Gastrocnemius medialis (tissue), 4 donors: ENCODE measurements at regions not wholly inside any gene's neighbourhood (a gene's known extent, or its start where the extent isn't known, plus 50 kb on each side); places are given as distances from the start of the nearest gene placed in this dataset.

Experiments used
- ATAC-seq, 2 donors: fragments of 150-250 bp; one replicate each; pipeline ENCODE4 v1.9.1; 2016
- DNase-seq, 2 donors: peaks; one replicate each; pipeline ENCODE4 v3.0.0-alpha.2; 2019
- H3K27ac ChIP-seq, 4 donors: fragments of 200-600 bp; sonication (generic); 1 replicate in 1 of 4; 2 replicates in 3 of 4; pipeline ENCODE4 v1.5.1; 2016 to 2018; ENCODE audit warnings: mild to moderate bottlenecking in 2 of 4, moderate library complexity in 1 of 4
- H3K27me3 ChIP-seq, 3 donors: fragments of 200-600 bp; sonication (generic) in 2 of 3; 1 replicate in 1 of 3; 2 replicates in 2 of 3; pipeline versions ENCODE4 v1.5.1 to v1.6.0; 2016 to 2019; ENCODE audit warnings: mild to moderate bottlenecking in 1 of 3, moderate library complexity in 1 of 3
- H3K36me3 ChIP-seq, 2 donors: fragments of 200-600 bp; sonication (generic) in 1 of 2; one replicate each; pipeline ENCODE4 v1.5.1; 2017 to 2018
- H3K4me1 ChIP-seq, 2 donors: fragments of 200-600 bp; sonication (generic) in 1 of 2; one replicate each; pipeline ENCODE4 v1.5.1; 2016 to 2017; ENCODE audit warnings: mild to moderate bottlenecking in 2 of 2
- H3K4me3 ChIP-seq, 4 donors: fragments of 200-600 bp; sonication (generic) in 3 of 4; 1 replicate in 1 of 4; 2 replicates in 3 of 4; pipeline ENCODE4 v1.5.1; 2016 to 2019; ENCODE audit warnings: mild to moderate bottlenecking in 2 of 4
- H3K9me3 ChIP-seq, 3 donors: fragments of 200-600 bp; sonication (generic) in 2 of 3; 1 replicate in 1 of 3; 2 replicates in 2 of 3; pipeline ENCODE4 v1.5.1; 2016 to 2019
- POLR2A ChIP-seq, 2 donors: fragments of 450-650 bp; IDR thresholded peaks; one replicate each; pipeline ENCODE4 v1.6.1; 2017; ENCODE audit warnings: antibody characterized with exemption in 2 of 2, mild to moderate bottlenecking in 2 of 2, moderate library complexity in 2 of 2
- in situ Hi-C, 4 donors: fragments of 200-750 bp; cut with MboI; loops; one replicate each; pipeline versions ENCODE4 v1.15.0 to v1.8.0; 2017; ENCODE audit warnings: low sequenced_read_pairs in 4 of 4
- intact Hi-C: fragments of 100-400 bp; cut with DNase I; formaldehyde crosslinking; loops from one replicate; pipeline ENCODE4 v1.15.1; 2023; ENCODE audit warnings: low total_unique reads
- TF ChIP-seq, protein P1 (sequence below), 5 experiments: fragments of 450-650 bp in 3 of 5; fragments of 200-600 bp in 2 of 5; sonication (generic) in 2 of 5; IDR thresholded peaks in 4 of 5; conservative IDR thresholded peaks in 1 of 5; 1 replicate in 4 of 5; 2 replicates in 1 of 5; pipeline ENCODE4 v1.5.1; 2016 to 2019; ENCODE audit warnings: antibody characterized with exemption in 5 of 5, mild to moderate bottlenecking in 3 of 5, moderate library complexity in 3 of 5

DNA sequence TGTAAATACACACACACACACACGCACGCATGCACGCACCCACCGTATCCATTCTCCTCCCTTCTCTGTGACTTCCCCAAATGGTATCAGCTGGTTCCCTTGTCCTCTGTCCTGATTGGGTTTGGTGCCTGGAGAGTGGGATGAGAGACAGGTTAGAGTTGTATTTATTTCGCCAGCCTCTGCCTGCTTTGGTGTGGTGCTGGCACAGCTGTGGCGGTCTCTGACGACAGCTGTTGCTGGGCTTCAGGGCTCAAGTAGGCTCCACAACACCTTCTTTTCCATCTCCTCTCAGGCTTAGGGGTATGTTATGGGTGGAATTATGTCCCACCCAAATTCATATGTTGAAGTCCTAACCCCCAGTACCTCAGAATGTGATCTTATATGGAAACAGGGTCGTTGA is 94.9 kb upstream of the ITGA6 start:
- in situ Hi-C loops (no loop called here), intact Hi-C loops (no loop called here)
- Histone ChIP-seq H3K9me3 (no peaks in the 10 kb centered on the region), H3K27me3 (no peaks in the 10 kb centered on the region), H3K36me3 (no peaks in the 10 kb centered on the region), H3K4me1 (peaks cover 3 to 5% of the 10 kb centered on the region in 2 donors), H3K27ac (no peak overlapping the region), H3K4me3 (no peak overlapping the region)
- no peak for DNase-seq
- ATAC-seq, result no peak
- TF ChIP-seq POLR2A (IDR thresholded peaks at IDR 0.05), result no peak
- TF ChIP-seq, protein P1, sequence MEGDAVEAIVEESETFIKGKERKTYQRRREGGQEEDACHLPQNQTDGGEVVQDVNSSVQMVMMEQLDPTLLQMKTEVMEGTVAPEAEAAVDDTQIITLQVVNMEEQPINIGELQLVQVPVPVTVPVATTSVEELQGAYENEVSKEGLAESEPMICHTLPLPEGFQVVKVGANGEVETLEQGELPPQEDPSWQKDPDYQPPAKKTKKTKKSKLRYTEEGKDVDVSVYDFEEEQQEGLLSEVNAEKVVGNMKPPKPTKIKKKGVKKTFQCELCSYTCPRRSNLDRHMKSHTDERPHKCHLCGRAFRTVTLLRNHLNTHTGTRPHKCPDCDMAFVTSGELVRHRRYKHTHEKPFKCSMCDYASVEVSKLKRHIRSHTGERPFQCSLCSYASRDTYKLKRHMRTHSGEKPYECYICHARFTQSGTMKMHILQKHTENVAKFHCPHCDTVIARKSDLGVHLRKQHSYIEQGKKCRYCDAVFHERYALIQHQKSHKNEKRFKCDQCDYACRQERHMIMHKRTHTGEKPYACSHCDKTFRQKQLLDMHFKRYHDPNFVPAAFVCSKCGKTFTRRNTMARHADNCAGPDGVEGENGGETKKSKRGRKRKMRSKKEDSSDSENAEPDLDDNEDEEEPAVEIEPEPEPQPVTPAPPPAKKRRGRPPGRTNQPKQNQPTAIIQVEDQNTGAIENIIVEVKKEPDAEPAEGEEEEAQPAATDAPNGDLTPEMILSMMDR (IDR thresholded peaks at IDR 0.05 in 4 of 5, conservative IDR thresholded peaks at IDR 0.05 in 1 of 5), result no peak

DNA sequence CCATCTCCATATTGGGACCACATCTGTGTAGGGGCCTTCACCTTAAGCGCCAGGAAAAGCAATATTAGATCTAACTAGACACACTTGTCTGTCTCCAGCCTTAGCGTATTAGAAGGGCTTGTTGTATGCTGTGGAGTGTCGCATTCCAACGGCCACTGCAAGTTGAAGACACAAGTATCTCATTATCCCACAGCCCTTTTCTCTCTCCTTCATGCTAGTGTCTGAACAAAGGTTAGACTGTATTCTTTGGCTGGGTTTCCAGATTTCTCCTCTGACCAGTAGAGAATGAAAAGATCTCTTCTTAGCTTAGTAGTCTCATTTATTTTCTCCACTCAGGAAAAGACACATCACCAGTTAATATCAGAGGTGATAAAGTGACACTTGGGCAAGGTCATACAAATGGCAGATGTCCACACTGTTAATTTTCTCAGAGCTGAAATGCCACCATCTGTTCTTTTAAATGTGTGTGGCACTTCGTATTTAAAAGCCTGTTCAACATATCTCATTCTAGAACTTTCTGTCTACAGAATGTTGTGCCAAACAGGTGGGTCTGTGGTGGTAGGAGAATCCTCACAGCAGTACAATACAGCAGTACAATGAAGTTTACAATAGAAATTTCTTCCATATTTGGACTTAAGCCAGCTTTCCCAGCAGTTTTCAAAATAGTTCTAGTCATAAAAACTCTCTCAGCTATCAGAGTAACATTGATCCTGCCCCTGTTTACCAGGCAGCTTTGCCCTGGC is 94.0 kb upstream of the ITGA6 start:
- H3K9me3 ChIP-seq, result no peaks in the 10 kb centered on the region
- H3K36me3 ChIP-seq, result no peaks in the 10 kb centered on the region
- DNase-seq (no peak), ATAC-seq (no peak)
- in situ Hi-C loops (no loop called here), intact Hi-C loops (no loop called here)
- no peak overlapping the region for H3K27ac ChIP-seq
- H3K4me3 ChIP-seq, result no peak overlapping the region
- peaks cover 3 to 5% of the 10 kb centered on the region in 2 donors for H3K4me1 ChIP-seq
- no peak for TF ChIP-seq POLR2A (IDR thresholded peaks at IDR 0.05)
- TF ChIP-seq, protein P1 (IDR thresholded peaks at IDR 0.05 in 4 of 5, conservative IDR thresholded peaks at IDR 0.05 in 1 of 5), result no peak
- H3K27me3 ChIP-seq, result no peaks in the 10 kb centered on the region

DNA sequence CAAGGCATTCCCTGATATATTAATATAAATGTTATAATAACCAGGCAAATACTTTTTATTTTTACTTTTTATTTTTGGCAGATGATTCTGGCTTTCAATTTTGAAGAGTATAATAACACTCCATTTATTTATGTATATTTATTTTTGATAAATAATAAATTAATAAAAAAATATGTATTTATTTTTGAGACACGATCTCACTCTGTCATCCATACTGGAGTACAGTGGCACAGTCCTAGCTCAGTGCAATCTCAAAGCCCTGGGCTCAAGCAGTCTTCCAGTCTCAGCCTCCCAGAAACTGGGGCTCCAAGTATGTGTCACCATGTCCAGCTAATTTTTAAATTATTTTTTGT is 93.4 kb upstream of the ITGA6 start:
- Histone ChIP-seq H3K27ac (no peak overlapping the region), H3K27me3 (no peaks in the 10 kb centered on the region), H3K36me3 (no peaks in the 10 kb centered on the region), H3K9me3 (no peaks in the 10 kb centered on the region), H3K4me1 (peaks cover 3 to 5% of the 10 kb centered on the region in 2 donors), H3K4me3 (no peak overlapping the region)
- TF ChIP-seq, protein P1 (IDR thresholded peaks at IDR 0.05 in 4 of 5, conservative IDR thresholded peaks at IDR 0.05 in 1 of 5), result no peak
- TF ChIP-seq POLR2A (IDR thresholded peaks at IDR 0.05), result no peak
- intact Hi-C loops, result no loop called here
- in situ Hi-C loops, result no loop called here
- ATAC-seq, result no peak
- no peak for DNase-seq

DNA sequence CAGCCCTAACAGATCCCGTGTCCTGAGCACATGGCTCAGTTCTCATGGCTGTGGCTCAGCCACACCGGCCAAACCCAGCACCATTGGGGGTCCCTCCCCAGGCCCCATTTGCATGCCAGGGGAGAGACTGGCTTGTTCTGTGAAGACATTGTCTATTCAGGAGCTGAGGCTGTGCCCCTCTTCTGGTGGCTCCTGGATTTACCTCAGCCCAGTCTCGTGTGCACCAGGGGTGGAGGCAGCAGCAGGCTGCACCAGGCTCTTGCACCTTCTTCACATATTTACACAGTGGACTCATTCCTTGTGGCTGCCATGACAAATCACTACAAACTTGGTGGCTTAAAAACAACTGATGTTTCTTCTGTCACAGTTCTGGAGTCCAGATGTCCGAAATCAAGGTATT is 92.4 kb upstream of the ITGA6 start:
- no peaks in the 10 kb centered on the region for H3K9me3 ChIP-seq
- no peaks in the 10 kb centered on the region for H3K27me3 ChIP-seq
- TF ChIP-seq, protein P1 (IDR thresholded peaks at IDR 0.05 in 4 of 5, conservative IDR thresholded peaks at IDR 0.05 in 1 of 5), result no peak
- no peak for TF ChIP-seq POLR2A (IDR thresholded peaks at IDR 0.05)
- intact Hi-C loops (no loop called here), in situ Hi-C loops (no loop called here)
- H3K27ac ChIP-seq, result no peak overlapping the region
- no peak overlapping the region for H3K4me3 ChIP-seq
- ATAC-seq, result no peak
- no peaks in the 10 kb centered on the region for H3K36me3 ChIP-seq
- no peak for DNase-seq
- peaks cover 13 to 15% of the 10 kb centered on the region in 2 donors for H3K4me1 ChIP-seq

DNA sequence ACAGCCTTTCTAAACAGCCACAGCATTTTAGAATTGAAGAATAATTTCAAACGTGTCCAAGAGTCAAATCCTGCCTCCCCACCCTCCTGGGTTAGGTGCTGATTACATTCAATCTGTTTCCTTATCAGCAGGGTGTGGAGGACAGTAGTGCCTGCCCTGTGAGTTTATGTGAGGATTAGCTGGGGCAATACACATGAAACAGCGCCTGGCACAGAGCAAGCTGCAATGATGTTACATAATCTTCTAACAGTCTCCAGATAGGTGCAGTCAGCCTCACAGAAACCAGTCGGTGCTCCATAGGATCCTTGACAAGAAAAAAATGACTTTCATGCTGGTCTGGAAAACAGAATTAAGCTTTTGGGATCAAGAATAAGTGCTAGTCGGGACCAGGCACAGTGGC is 91.7 kb upstream of the ITGA6 start:
- Histone ChIP-seq H3K36me3 (no peaks in the 10 kb centered on the region), H3K4me3 (no peak overlapping the region), H3K27me3 (no peaks in the 10 kb centered on the region), H3K27ac (no peak overlapping the region), H3K9me3 (no peaks in the 10 kb centered on the region), H3K4me1 (peaks cover 16 to 22% of the 10 kb centered on the region in 2 donors)
- intact Hi-C loops (no loop called here), in situ Hi-C loops (no loop called here)
- no peak for ATAC-seq
- TF ChIP-seq, protein P1 (IDR thresholded peaks at IDR 0.05 in 4 of 5, conservative IDR thresholded peaks at IDR 0.05 in 1 of 5), result no peak
- TF ChIP-seq POLR2A (IDR thresholded peaks at IDR 0.05), result no peak
- no peak for DNase-seq
